ENCODE measurements at regions not wholly inside any gene's neighbourhood (a gene's known extent, or its start where the extent isn't known, plus 50 kb on each side); places are given as distances from the start of the nearest gene placed in this dataset.

- H3K9me2 ChIP-seq (ENCODE audit: insufficient read depth, low read length), result no peaks in the 10 kb centered on the region
- H3K79me2 ChIP-seq (ENCODE audit: insufficient read depth, low read depth, low read length), result no peaks in the 10 kb centered on the region
- H3K9me3 ChIP-seq (ENCODE audit: low read length), result no peaks in the 10 kb centered on the region
- no peak overlapping the region for H2AFZ ChIP-seq (ENCODE audit: low read length)
- CTCF ChIA-PET (ENCODE audit: unreplicated experiment), result no interaction called here
- no peaks in the 10 kb centered on the region for H3K4me1 ChIP-seq (ENCODE audit: insufficient read depth, low read length, poor library complexity, severe bottlenecking)
- no peak overlapping the region for H3K4me2 ChIP-seq (ENCODE audit: low read length)
- BruUV-seq (replicated peaks), result no TSS peak
- H3K4me3 ChIP-seq (ENCODE audit: low read depth, low read length, poor library complexity, severe bottlenecking), result no peak overlapping the region
- H3K36me3 ChIP-seq (ENCODE audit: insufficient read depth, low read length), result no peaks in the 10 kb centered on the region
- H4K20me1 ChIP-seq (ENCODE audit: insufficient read depth, low read length), result no peaks in the 10 kb centered on the region
- TF ChIP-seq CTCF (conservative IDR thresholded peaks at IDR 0.05; ENCODE audit: low read length) (no peak), EZH2phosphoT487 (IDR thresholded peaks at IDR 0.05; ENCODE audit: borderline replicate concordance, low read depth, low read length) (no peak)
- intact Hi-C loops (cut with micrococcal nuclease; ENCODE audit: unreplicated experiment), result no loop called here
- DNase-seq (ENCODE audit: low spot score), result no peak
- POLR2A ChIA-PET, result interaction anchor here (0.6 to 1.0 kb wide), 2 partner anchors 8 to 103 kb away, joined by 3 read pairs; no protein-coding TSS in a partner anchor
- no peak overlapping the region for H3K27ac ChIP-seq (ENCODE audit: low read depth, low read length, poor library complexity, severe bottlenecking)
Observed at GRCh38 chr5:163718272-163718671, 212.9 kb downstream of the MAT2B start.

- H4K20me1 ChIP-seq (ENCODE audit: insufficient read depth, low read length), result no peaks in the 10 kb centered on the region
- no peaks in the 10 kb centered on the region for H3K79me2 ChIP-seq (ENCODE audit: insufficient read depth, low read depth, low read length)
- no peak for DNase-seq (ENCODE audit: low spot score)
- no peak overlapping the region for H3K4me2 ChIP-seq (ENCODE audit: low read length)
- no peak overlapping the region for H3K4me3 ChIP-seq (ENCODE audit: low read depth, low read length, poor library complexity, severe bottlenecking)
- no peaks in the 10 kb centered on the region for H3K9me2 ChIP-seq (ENCODE audit: insufficient read depth, low read length)
- no peaks in the 10 kb centered on the region for H3K9me3 ChIP-seq (ENCODE audit: low read length)
- TF ChIP-seq CTCF (conservative IDR thresholded peaks at IDR 0.05; ENCODE audit: low read length) (no peak), EZH2phosphoT487 (IDR thresholded peaks at IDR 0.05; ENCODE audit: borderline replicate concordance, low read depth, low read length) (no peak)
- intact Hi-C loops (cut with micrococcal nuclease; ENCODE audit: unreplicated experiment), result no loop called here
- no TSS peak for BruUV-seq (replicated peaks)
- ChIA-PET POLR2A (no interaction called here), CTCF (ENCODE audit: unreplicated experiment) (no interaction called here)
- no peaks in the 10 kb centered on the region for H3K4me1 ChIP-seq (ENCODE audit: insufficient read depth, low read length, poor library complexity, severe bottlenecking)
- H2AFZ ChIP-seq (ENCODE audit: low read length), result no peak overlapping the region
- no peaks in the 10 kb centered on the region for H3K36me3 ChIP-seq (ENCODE audit: insufficient read depth, low read length)
- no peak overlapping the region for H3K27ac ChIP-seq (ENCODE audit: low read depth, low read length, poor library complexity, severe bottlenecking)
Observed at GRCh38 chr5:163724305-163724704, 218.9 kb downstream of the MAT2B start.

GRCh38 chr5:163727028-163727427 is 221.6 kb downstream of the MAT2B start:
- no peak overlapping the region for H2AFZ ChIP-seq (ENCODE audit: low read length)
- no peaks in the 10 kb centered on the region for H4K20me1 ChIP-seq (ENCODE audit: insufficient read depth, low read length)
- POLR2A ChIA-PET, result no interaction called here
- CTCF ChIA-PET (ENCODE audit: unreplicated experiment), result no interaction called here
- H3K4me1 ChIP-seq (ENCODE audit: insufficient read depth, low read length, poor library complexity, severe bottlenecking), result no peaks in the 10 kb centered on the region
- no peak for TF ChIP-seq CTCF (conservative IDR thresholded peaks at IDR 0.05; ENCODE audit: low read length)
- TF ChIP-seq EZH2phosphoT487 (IDR thresholded peaks at IDR 0.05; ENCODE audit: borderline replicate concordance, low read depth, low read length), result no peak
- no peak overlapping the region for H3K27ac ChIP-seq (ENCODE audit: low read depth, low read length, poor library complexity, severe bottlenecking)
- H3K4me3 ChIP-seq (ENCODE audit: low read depth, low read length, poor library complexity, severe bottlenecking), result no peak overlapping the region
- H3K9me2 ChIP-seq (ENCODE audit: insufficient read depth, low read length), result no peaks in the 10 kb centered on the region
- BruUV-seq (replicated peaks), result no TSS peak
- no peak overlapping the region for H3K4me2 ChIP-seq (ENCODE audit: low read length)
- no peaks in the 10 kb centered on the region for H3K36me3 ChIP-seq (ENCODE audit: insufficient read depth, low read length)
- DNase-seq (ENCODE audit: low spot score), result peak; percentile 1
- H3K9me3 ChIP-seq (ENCODE audit: low read length), result no peaks in the 10 kb centered on the region
- H3K79me2 ChIP-seq (ENCODE audit: insufficient read depth, low read depth, low read length), result no peaks in the 10 kb centered on the region
- intact Hi-C loops (cut with micrococcal nuclease; ENCODE audit: unreplicated experiment), result no loop called here
